ENCODE measurements at regions not wholly inside any gene's neighbourhood (a gene's known extent, or its start where the extent isn't known, plus 50 kb on each side); places are given as distances from the start of the nearest gene placed in this dataset.

DNA sequence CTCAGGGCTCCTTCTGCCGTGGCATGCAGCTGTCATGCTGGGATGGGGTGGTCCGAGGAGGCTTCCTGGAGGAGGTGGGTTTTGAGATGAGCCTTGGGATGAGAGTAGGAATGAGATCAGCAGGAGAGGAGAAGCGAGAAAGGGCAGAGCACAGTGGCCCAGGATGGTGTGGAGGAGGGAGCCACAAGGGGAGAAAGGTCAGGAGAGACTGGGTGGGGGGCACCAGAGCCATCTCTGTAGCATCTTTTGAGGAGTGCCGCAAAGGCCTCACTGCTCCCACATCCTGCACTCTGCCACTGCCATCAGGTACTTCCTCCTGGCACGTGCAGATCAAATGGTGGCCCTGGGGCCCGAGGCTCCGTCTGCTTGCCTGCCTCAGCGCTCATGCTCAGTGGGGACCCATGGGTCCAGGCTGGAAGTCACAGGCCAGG is 150.2 kb downstream of the MACROH2A1 start:
- DNase-seq (ENCODE audit: low read depth, low spot score): no peak

DNA sequence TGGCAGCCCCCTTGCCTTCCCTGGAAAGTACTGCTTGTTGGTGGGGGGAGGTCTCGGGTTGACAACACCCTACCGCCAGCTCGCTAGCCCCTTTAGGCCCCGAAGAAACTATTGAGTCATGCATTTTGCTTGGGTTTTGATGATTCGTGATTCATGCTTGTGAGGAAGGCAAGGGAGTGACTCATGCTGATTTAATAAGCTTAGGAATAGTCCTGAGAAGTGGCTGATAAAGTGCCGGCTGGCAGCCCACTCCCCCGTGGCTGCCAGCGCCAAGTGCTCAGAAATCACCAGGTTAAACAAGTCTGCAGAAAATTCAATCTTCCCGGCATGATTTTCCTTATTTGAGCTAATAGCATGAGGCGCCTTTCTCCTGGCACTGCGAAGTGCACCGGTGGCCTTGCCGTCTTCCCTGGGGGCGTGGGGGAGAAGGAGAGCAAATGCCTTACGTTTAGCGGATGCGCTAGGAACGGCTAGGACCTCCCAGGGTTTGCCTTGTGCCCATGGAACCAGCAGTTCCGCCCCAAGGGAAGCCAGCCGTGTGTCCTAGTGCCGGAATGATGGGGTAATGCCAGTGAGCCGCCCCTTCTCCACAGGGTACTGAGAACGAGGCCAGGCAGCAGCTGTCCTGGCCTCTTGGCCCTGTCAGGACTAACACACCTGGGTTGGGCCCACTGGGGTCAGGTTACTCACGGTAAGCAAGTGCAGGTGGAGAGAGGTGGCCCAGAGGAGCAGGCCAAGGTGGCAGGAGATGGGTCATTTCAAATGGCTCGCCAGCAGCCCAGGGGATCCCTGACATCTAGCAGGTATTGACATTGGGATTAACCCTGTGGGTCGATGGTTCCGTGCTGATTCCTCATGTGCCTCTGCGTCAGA is 151.9 kb downstream of the MACROH2A1 start:
- DNase-seq (ENCODE audit: low read depth, low spot score): no peak

- DNase-seq (ENCODE audit: low read depth, low spot score): no peak
Measured at GRCh38 chr5:135246605-135246922, 152.5 kb downstream of the MACROH2A1 start.

- DNase-seq (ENCODE audit: low read depth, low spot score): no peak
Measured at GRCh38 chr5:135245521-135246499, 153.2 kb downstream of the MACROH2A1 start.

- DNase-seq (ENCODE audit: low read depth, low spot score): no peak
Measured at GRCh38 chr5:135244620-135245021, 154.4 kb downstream of the MACROH2A1 start.

- DNase-seq (ENCODE audit: low read depth, low spot score): no peak
Measured at GRCh38 chr5:135243556-135244285, 155.3 kb downstream of the MACROH2A1 start.

- DNase-seq (ENCODE audit: low read depth, low spot score): no peak
Measured at GRCh38 chr5:135242866-135243555, 156.0 kb downstream of the MACROH2A1 start.

DNA sequence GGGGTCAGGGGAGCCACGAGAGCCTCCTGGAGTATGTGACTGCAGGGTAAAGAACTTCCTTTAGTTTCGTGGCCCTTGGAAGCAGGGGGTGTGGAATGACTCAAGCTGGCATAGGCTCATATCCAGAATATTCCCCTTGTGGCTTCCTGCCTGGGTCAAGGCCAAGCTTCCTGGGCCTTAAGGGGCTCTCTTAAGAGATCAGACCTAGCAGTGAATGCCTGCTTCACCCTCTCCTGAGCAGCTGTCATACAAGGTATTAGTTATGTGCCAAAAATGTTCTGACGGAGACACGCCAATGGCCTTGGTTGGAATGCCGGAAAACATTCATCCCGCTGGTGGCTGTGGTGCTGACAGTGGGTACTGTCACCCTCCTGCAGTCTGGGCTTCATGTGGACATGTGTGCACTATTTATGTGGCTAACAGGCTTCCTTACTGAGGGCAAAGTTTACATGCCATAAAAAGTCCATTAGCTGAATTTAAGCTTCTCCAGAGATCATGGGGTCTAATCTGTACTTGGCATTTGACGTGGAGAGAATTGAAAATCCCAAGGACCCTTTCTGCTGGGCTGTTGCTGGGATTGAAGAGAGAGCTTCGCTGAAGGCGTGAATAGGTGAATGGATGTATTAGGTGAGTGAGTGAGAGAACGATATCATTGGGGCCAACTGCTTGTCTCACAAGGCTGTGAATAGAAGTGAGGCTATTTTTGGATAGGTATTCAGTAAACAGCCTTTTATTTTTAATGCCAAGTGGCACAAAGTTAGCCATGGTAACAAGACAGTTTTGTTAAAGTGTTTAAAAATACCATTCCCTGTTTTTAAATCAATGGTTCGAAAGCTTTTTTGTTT is 156.8 kb downstream of the MACROH2A1 start:
- DNase-seq (ENCODE audit: low read depth, low spot score): no peak

- DNase-seq (ENCODE audit: low read depth, low spot score): no peak
Measured at GRCh38 chr5:135241536-135241935, 157.5 kb downstream of the MACROH2A1 start.

DNA sequence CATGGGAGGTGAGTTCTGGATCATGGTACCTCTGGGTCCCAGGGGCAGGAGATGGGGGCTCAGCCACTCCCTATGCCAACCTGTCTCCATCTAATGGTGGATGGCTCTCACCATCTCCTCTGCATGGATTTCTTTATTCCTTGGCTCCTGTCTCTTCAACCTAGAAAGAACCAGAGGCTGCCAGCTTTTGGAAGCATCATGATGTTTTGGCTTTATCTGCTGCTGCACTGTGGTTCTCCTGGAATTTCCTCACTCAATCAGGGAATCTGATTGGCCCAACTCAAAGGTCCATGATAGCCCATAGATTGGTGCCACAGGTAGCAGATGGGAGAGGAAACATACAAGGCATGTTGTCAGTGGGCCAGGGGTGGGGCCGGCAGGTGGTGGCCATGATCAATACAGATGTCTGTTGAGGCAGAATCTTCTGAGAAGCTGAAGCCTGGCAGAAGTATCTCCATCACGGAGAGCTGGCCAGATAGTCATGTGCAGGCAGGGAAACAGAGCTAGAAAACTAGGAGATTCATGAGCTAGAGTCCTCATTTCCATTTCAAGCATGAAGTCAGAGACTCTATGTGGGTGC is 158.2 kb downstream of the MACROH2A1 start:
- no peak for DNase-seq (ENCODE audit: low read depth, low spot score)

GRCh38 chr5:135240283-135240633 is 158.8 kb downstream of the MACROH2A1 start:
- no peak for DNase-seq (ENCODE audit: low read depth, low spot score)

DNA sequence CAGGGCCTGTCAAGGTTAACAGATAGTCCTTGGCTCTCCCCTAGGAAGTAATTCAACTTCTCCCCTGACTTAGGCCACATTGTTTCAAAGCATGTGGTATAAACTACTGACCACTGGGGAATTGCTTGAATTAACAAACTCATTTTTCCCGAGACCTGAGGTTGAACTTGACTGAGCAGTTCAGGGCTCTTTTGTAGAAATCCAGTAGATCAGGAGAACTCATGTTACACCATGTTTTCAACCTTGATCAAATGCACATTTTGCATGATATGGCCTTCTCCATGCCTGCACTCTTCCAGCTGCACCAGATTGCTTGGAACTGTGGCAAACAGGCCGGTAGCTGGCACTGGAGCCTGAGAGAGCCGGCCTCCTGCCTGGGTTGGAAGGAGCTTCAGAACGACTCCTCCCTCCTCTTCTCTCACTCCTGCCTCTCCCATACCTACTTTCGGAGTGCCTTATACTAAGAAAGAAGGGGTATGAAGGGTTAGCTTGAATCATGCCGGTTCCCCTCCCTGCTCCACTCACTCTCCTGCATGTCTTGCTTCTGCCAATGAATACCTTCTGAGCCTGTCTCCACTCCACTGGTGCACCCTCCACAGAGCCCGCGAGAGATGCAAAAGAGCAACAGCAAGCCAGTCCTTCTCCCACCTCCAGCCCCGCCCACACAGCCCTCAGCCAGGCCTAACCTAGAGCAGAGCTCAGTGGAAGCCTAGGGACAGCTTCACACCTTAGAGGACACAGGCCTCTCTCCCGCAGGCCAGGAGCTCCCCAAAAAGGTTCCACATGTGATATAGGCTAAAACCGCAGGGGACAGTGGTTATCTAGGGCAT is 159.4 kb downstream of the MACROH2A1 start:
- DNase-seq (ENCODE audit: low read depth, low spot score): no peak

DNA sequence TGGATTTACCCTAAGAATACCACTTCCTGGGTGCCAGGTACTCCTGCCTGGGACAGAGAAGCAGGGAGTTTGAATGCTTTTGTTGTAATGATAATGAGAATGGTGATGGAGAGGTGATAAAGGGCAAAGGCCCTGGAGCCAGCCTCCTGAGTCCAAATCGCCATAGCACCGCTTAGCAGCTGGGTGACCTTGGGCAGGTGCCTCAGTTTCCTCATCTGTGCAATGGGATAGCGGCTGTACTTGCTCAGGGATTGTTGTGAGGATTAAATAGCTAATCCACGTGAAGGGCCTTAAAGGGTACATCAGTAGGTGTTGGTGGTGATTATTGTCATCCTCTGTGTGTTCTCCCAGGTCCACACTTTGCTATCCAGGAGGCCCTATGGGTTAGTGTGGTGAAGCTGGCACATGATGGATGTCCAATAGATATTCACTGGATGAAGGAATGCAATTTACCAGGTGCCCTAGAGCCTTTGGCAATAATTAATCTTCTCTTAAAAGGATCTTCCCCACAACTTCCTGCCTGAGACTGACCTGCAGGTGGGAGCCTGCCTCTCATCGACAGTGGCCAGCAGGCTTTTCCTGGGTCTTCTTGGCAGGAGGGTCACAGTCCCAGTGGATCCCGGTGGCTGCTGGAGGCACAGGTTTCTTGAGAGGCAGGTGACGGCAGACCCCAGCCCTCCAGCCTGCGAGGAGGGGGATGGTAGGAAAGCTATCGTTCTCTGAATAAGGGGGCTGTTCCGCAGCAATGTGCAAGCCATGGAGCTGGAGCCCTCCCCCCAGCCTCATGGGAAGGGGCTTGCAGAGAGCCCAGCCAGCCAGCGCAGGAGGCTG is 160.2 kb downstream of the MACROH2A1 start:
- no peak for DNase-seq (ENCODE audit: low read depth, low spot score)

DNA sequence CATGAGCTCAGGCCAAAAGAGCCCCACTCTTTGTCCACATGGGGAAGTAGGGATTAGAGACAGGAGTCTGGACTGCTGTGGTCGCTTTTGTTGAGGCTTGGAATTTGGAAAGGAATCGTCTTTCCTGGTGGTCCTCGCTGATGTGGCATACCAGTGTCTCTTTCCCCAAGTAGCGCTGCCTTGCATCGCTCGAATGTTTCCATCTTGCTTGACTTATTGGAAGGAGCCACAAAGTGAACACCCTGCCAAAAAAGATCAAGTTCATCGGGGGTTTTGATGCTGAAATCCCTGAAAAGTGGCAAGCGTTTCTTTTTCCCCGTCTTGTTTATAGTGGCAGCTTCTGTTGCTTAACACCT is 161.3 kb downstream of the MACROH2A1 start:
- no peak for DNase-seq (ENCODE audit: low read depth, low spot score)

GRCh38 chr5:135236908-135237747 is 161.9 kb downstream of the MACROH2A1 start:
- DNase-seq (ENCODE audit: low read depth, low spot score): no peak

DNA sequence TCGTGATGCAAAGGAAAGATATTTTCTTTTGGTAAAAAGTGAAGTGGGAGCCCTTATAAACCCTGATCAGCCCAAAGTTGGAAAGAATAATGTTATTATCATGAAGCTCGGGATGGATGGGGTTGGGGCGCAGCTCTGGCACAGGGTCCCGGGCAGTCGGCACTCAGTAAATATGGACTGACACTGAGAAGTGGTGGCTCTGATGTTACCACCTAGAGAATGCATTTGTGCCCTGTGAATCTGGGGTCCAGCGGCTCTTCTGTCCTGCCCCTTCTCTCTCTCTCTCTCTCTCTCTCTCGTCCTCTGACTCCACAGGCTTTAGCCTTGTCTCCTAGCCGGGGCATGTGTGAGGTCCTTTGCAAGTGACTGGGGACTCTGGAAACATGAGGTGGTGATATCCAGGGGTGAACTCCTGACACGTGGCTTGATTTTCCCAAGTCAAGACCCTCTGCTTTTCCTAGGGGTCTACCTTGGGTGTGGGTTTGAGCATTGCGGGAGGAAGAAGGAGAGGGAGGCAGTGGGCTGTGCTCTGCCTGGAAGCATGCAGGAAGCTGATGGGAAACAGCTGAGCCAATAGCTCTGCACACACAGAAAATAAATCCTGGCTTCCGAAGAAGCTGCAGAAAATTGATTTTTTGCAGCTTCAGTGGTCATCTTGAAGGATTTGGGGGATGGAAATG is 162.7 kb downstream of the MACROH2A1 start:
- DNase-seq (ENCODE audit: low read depth, low spot score): no peak

All from iPS DF 19.7 (cell line).